GM12878 (cell line): ENCODE measurements at regions not wholly inside any gene's neighbourhood (a gene's known extent, or its start where the extent isn't known, plus 50 kb on each side); places are given as distances from the start of the nearest gene placed in this dataset.

Experiments
- ATAC-seq: fragments of 200-7000 bp; cut with Tn5 transposase; 3 replicates; pipeline ENCODE4 v1.9.1; 2020; ENCODE audit warnings: mild to moderate bottlenecking, moderate library complexity
- BruUV-seq: library from RNA; stranded (reverse); fragments of 400-500 nt; replicated peaks from 2 replicates; lab custom pipeline; 2021; lab: Mats Ljungman, UMichigan
- CTCF ChIA-PET: fragments of 300-600 bp; sonication (Branson Sonifier 250); formaldehyde crosslinking; extraction: SDS; loops from one replicate; lab custom pipeline; 2021; ENCODE audit warnings: inconsistent platforms; lab: Yijun Ruan, JAX
- POLR2A ChIA-PET: fragments of 350-600 bp; formaldehyde crosslinking; extraction: SDS; loops from one replicate; lab custom pipeline; 2021; ENCODE audit warnings: inconsistent platforms; lab: Charles Lee
- RAD21 ChIA-PET: fragments of 300-600 bp; sonication (Branson Sonifier 250); formaldehyde crosslinking; loops from one replicate; lab custom pipeline; 2023; ENCODE audit warnings: antibody characterized with exemption; ENCODE audit not compliant: unreplicated experiment; lab: Charles Lee
- SMC1A ChIA-PET: fragments of 300-600 bp; sonication (Branson Sonifier 250); formaldehyde crosslinking; loops from one replicate; lab custom pipeline; 2023; ENCODE audit not compliant: unreplicated experiment, uncharacterized antibody; lab: Charles Lee
- DNase-seq: peaks from one replicate; pipeline ENCODE4 v3.0.0-alpha.2; 2011; ENCODE audit warnings: low read depth, low spot score
- FAIRE-seq: peaks from 3 replicates; lab custom pipeline; 2011; peaks lifted over from hg19 to GRCh38; lab: Jason Lieb, UNC
- H2AFZ ChIP-seq: 2 replicates; pipeline ENCODE4 v1.6.0; 2011; ENCODE audit warnings: low read depth, low read length, control low read depth; ENCODE audit not compliant: control insufficient read depth
- H3K27ac ChIP-seq: 2 replicates; pipeline ENCODE4 v1.5.1; 2011; ENCODE audit warnings: control low read depth; ENCODE audit not compliant: control insufficient read depth, insufficient read depth
- H3K27me3 ChIP-seq, 2 experiments: replicated peaks in 1 of 2; 2 replicates each; pipeline versions ENCODE4 v1.6.0 to v1.6.1; 2011; ENCODE audit warnings: low read length in 1 of 2; ENCODE audit not compliant: control insufficient read depth in 2 of 2, insufficient read depth in 2 of 2
- H3K36me3 ChIP-seq, 2 experiments: 2 replicates each; pipeline ENCODE4 v1.5.1; 2011; ENCODE audit warnings: low read length in 1 of 2; ENCODE audit not compliant: control insufficient read depth in 2 of 2, insufficient read depth in 2 of 2
- H3K4me1 ChIP-seq: 2 replicates; pipeline ENCODE4 v1.6.1; 2011; ENCODE audit warnings: mild to moderate bottlenecking, low read length, moderate library complexity, mixed read lengths; ENCODE audit not compliant: control insufficient read depth, insufficient read depth
- H3K4me2 ChIP-seq: 2 replicates; pipeline ENCODE4 v1.6.0; 2011; ENCODE audit warnings: control low read depth; ENCODE audit not compliant: control insufficient read depth, insufficient read depth
- H3K4me3 ChIP-seq: fragments of 200-600 bp; sonication (generic); 2 replicates; pipeline ENCODE4 v1.5.1; 2016
- H3K79me2 ChIP-seq: 2 replicates; pipeline ENCODE4 v1.6.0; 2011; ENCODE audit warnings: low read length; ENCODE audit not compliant: control insufficient read depth, insufficient read depth
- H3K9ac ChIP-seq: 2 replicates; pipeline ENCODE4 v1.8.0; 2011; ENCODE audit warnings: low read length, control low read depth, mixed read lengths; ENCODE audit not compliant: control insufficient read depth, insufficient read depth
- H3K9me3 ChIP-seq: replicated peaks from 3 replicates; pipeline ENCODE4 v1.5.1; 2011; ENCODE audit warnings: mild to moderate bottlenecking, low read length; ENCODE audit not compliant: control insufficient read depth, insufficient read depth
- H4K20me1 ChIP-seq: 2 replicates; pipeline ENCODE4 v1.6.0; 2011; ENCODE audit not compliant: control insufficient read depth, insufficient read depth
- BCL11A ChIP-seq: IDR thresholded peaks from 2 replicates; pipeline ENCODE4 v1.6.1; 2011; ENCODE audit warnings: low read depth, low read length
- BHLHE40 ChIP-seq, 2 experiments: fragments of 450-650 bp in 1 of 2; IDR thresholded peaks; 2 replicates each; pipeline ENCODE4 v1.6.1; 2011 to 2017; ENCODE audit warnings: low read depth in 2 of 2, borderline replicate concordance in 1 of 2, improper control_type of control experiment in 1 of 2, low read length in 1 of 2, mild to moderate bottlenecking in 1 of 2
- EZH2 ChIP-seq: IDR thresholded peaks from 2 replicates; pipeline ENCODE4 v1.6.1; 2012; ENCODE audit warnings: low read depth, mild to moderate bottlenecking, control low read depth, inconsistent platforms, low read length, borderline replicate concordance; ENCODE audit not compliant: control insufficient read depth
- JUNB ChIP-seq: IDR thresholded peaks from 2 replicates; pipeline ENCODE4 v1.6.1; 2016; ENCODE audit warnings: antibody characterized with exemption, mild to moderate bottlenecking
- MEF2A ChIP-seq: IDR thresholded peaks from 2 replicates; pipeline ENCODE4 v1.6.1; 2011; ENCODE audit warnings: low read depth, mild to moderate bottlenecking, low read length, moderate library complexity; ENCODE audit not compliant: insufficient read depth
- MYB ChIP-seq: fragments of 150-350 bp; IDR thresholded peaks from 2 replicates; pipeline ENCODE4 v1.6.1; 2014; ENCODE audit warnings: mild to moderate bottlenecking, low read depth, low read length, borderline replicate concordance
- SRF ChIP-seq, 2 experiments: IDR thresholded peaks; 2 replicates each; pipeline ENCODE4 v1.6.1; 2011; ENCODE audit warnings: low read depth in 2 of 2, low read length in 2 of 2, mild to moderate bottlenecking in 1 of 2, moderate library complexity in 1 of 2
- SUPT20H ChIP-seq: IDR thresholded peaks from 2 replicates; pipeline ENCODE4 v1.6.1; 2011; ENCODE audit warnings: low read depth, mild to moderate bottlenecking, low read length, moderate library complexity, borderline replicate concordance; ENCODE audit not compliant: control insufficient read depth
- TARDBP ChIP-seq: IDR thresholded peaks from 2 replicates; pipeline ENCODE4 v1.6.1; 2016; ENCODE audit warnings: borderline replicate concordance
- YBX1 ChIP-seq: fragments of 450-650 bp; IDR thresholded peaks from 2 replicates; pipeline ENCODE4 v1.6.1; 2016; ENCODE audit warnings: antibody characterized with exemption
- ZNF217 ChIP-seq: fragments of 450-650 bp; IDR thresholded peaks from 2 replicates; pipeline ENCODE4 v1.6.1; 2017; ENCODE audit warnings: antibody characterized with exemption, mild to moderate bottlenecking
- WGBS: methylation state at CpG from one replicate; pipeline ENCODE4 v1.1.6; 2016; ENCODE audit warnings: low lambda C conversion rate; ENCODE audit not compliant: insufficient replicate concordance, insufficient coverage; ENCODE audit errors: missing lambda C conversion rate; 5-methylcytosine and 5-hydroxymethylcytosine counted together
- in situ Hi-C: fragments of 300-500 bp; cut with MboI; formaldehyde crosslinking; loops from 9 replicates; pipeline ENCODE4 v1.14.3; 2018; ENCODE audit warnings: mixed read lengths
- intact Hi-C: fragments of 100-400 bp; cut with micrococcal nuclease; formaldehyde crosslinking; loops from one replicate; pipeline ENCODE4 v1.14.2; 2022; ENCODE audit not compliant: unreplicated experiment
- TF ChIP-seq, protein P1 (sequence below): fragments of 450-650 bp; IDR thresholded peaks from 2 replicates; pipeline ENCODE4 v1.6.1; 2018; ENCODE audit warnings: mild to moderate bottlenecking, low read depth, moderate library complexity; ENCODE audit not compliant: partially characterized antibody
- TF ChIP-seq, protein P2 (sequence below): fragments of 150-350 bp; IDR thresholded peaks from 2 replicates; pipeline ENCODE4 v1.6.1; 2016; ENCODE audit warnings: low read depth, low read length
- TF ChIP-seq, protein P3 (sequence below): IDR thresholded peaks from 2 replicates; pipeline ENCODE4 v1.6.1; 2012; ENCODE audit warnings: mild to moderate bottlenecking, low read depth, low read length

DNA sequence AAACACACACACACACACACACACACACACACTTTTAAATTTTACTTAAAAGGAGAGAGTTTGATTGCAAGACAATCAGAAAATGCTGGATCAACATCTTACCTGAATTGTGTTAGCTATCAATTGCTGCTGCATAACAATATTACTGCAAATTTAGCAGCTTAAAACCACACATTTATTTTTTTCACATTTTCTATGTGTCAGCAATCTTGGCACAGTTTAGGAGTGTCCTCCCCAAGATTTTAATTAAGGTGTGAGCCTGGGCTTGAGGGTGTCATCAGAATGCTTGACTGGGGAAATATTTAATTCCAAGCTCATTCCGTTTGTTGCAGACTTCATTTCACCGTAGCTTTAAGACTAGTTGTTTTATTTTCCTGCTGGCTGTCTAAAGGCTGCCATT lies 431.0 kb upstream of the GJE1 start (continued):
- TF ChIP-seq, protein P1, sequence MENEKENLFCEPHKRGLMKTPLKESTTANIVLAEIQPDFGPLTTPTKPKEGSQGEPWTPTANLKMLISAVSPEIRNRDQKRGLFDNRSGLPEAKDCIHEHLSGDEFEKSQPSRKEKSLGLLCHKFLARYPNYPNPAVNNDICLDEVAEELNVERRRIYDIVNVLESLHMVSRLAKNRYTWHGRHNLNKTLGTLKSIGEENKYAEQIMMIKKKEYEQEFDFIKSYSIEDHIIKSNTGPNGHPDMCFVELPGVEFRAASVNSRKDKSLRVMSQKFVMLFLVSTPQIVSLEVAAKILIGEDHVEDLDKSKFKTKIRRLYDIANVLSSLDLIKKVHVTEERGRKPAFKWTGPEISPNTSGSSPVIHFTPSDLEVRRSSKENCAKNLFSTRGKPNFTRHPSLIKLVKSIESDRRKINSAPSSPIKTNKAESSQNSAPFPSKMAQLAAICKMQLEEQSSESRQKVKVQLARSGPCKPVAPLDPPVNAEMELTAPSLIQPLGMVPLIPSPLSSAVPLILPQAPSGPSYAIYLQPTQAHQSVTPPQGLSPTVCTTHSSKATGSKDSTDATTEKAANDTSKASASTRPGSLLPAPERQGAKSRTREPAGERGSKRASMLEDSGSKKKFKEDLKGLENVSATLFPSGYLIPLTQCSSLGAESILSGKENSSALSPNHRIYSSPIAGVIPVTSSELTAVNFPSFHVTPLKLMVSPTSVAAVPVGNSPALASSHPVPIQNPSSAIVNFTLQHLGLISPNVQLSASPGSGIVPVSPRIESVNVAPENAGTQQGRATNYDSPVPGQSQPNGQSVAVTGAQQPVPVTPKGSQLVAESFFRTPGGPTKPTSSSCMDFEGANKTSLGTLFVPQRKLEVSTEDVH, result no peak
- TF ChIP-seq YBX1 (no peak), BHLHE40 (IDR thresholded peaks at IDR 0.05; ENCODE audit: borderline replicate concordance in 1 of 2, low read depth in 2 of 2, low read length in 1 of 2) (no peak), BCL11A (no peak), SUPT20H (no peak), TARDBP (no peak), JUNB (no peak)

DNA sequence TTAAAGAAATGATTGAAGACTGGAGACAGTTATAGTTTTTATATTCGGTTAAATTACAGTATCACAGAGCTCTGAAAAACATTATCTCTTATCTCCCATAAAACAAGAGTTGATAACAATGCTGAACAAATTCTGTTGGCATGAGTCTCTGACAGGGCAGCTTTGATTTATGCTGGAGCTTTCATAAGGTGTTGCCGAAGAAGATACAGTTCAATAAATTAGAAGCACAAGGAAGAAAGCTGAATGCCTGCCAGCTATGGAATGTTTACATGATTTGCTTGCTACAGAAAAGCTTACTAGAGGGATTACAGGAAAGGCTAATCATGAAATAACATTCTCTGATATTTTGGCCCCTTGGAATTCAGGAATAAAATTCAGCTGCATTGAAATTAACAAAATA lies 431.9 kb upstream of the GJE1 start:
- Histone ChIP-seq H3K27me3 (no peaks in the 10 kb centered on the region), H3K36me3 (no peaks in the 10 kb centered on the region), H2AFZ (no peak overlapping the region), H3K4me2 (no peak overlapping the region), H3K4me1 (no peaks in the 10 kb centered on the region), H4K20me1 (no peaks in the 10 kb centered on the region), H3K27ac (no peak overlapping the region), H3K4me3 (no peak overlapping the region), H3K9me3 (no peaks in the 10 kb centered on the region), H3K9ac (no peak overlapping the region), H3K79me2 (no peaks in the 10 kb centered on the region)
- TF ChIP-seq, protein P2, sequence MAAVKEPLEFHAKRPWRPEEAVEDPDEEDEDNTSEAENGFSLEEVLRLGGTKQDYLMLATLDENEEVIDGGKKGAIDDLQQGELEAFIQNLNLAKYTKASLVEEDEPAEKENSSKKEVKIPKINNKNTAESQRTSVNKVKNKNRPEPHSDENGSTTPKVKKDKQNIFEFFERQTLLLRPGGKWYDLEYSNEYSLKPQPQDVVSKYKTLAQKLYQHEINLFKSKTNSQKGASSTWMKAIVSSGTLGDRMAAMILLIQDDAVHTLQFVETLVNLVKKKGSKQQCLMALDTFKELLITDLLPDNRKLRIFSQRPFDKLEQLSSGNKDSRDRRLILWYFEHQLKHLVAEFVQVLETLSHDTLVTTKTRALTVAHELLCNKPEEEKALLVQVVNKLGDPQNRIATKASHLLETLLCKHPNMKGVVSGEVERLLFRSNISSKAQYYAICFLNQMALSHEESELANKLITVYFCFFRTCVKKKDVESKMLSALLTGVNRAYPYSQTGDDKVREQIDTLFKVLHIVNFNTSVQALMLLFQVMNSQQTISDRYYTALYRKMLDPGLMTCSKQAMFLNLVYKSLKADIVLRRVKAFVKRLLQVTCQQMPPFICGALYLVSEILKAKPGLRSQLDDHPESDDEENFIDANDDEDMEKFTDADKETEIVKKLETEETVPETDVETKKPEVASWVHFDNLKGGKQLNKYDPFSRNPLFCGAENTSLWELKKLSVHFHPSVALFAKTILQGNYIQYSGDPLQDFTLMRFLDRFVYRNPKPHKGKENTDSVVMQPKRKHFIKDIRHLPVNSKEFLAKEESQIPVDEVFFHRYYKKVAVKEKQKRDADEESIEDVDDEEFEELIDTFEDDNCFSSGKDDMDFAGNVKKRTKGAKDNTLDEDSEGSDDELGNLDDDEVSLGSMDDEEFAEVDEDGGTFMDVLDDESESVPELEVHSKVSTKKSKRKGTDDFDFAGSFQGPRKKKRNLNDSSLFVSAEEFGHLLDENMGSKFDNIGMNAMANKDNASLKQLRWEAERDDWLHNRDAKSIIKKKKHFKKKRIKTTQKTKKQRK, result no peak
- TF ChIP-seq ZNF217 (no peak), SRF (IDR thresholded peaks at IDR 0.05; ENCODE audit: low read depth in 2 of 2, low read length in 2 of 2) (no peak), MYB (no peak), EZH2 (no peak), MEF2A (no peak)
- TF ChIP-seq, protein P3, sequence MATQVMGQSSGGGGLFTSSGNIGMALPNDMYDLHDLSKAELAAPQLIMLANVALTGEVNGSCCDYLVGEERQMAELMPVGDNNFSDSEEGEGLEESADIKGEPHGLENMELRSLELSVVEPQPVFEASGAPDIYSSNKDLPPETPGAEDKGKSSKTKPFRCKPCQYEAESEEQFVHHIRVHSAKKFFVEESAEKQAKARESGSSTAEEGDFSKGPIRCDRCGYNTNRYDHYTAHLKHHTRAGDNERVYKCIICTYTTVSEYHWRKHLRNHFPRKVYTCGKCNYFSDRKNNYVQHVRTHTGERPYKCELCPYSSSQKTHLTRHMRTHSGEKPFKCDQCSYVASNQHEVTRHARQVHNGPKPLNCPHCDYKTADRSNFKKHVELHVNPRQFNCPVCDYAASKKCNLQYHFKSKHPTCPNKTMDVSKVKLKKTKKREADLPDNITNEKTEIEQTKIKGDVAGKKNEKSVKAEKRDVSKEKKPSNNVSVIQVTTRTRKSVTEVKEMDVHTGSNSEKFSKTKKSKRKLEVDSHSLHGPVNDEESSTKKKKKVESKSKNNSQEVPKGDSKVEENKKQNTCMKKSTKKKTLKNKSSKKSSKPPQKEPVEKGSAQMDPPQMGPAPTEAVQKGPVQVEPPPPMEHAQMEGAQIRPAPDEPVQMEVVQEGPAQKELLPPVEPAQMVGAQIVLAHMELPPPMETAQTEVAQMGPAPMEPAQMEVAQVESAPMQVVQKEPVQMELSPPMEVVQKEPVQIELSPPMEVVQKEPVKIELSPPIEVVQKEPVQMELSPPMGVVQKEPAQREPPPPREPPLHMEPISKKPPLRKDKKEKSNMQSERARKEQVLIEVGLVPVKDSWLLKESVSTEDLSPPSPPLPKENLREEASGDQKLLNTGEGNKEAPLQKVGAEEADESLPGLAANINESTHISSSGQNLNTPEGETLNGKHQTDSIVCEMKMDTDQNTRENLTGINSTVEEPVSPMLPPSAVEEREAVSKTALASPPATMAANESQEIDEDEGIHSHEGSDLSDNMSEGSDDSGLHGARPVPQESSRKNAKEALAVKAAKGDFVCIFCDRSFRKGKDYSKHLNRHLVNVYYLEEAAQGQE, result no peak
- DNase-seq (no peak), ATAC-seq (no peak), FAIRE-seq (no peak)
- in situ Hi-C loops, result no loop called here
- 43% methylated on average over 2 of the region's 2 CpGs for WGBS
- ChIA-PET CTCF (no interaction called here), POLR2A (no interaction called here), SMC1A (interaction anchor here (0.6 kb wide), 1 partner anchor 20 kb away, joined by 3 read pairs; no protein-coding TSS in a partner anchor), RAD21 (no interaction called here)
- intact Hi-C loops, result no loop called here
- no TSS peak for BruUV-seq
